HEK293T (cell line): ENCODE measurements at regions not wholly inside any gene's neighbourhood (a gene's known extent, or its start where the extent isn't known, plus 50 kb on each side); places are given as distances from the start of the nearest gene placed in this dataset.

Source experiments
- ARNT ChIP-seq: fragments of 450-650 bp; IDR thresholded peaks from 2 replicates; pipeline ENCODE4 v1.6.1; 2017; ENCODE audit warnings: mild to moderate bottlenecking
- BHLHE40 ChIP-seq: fragments of 450-650 bp; IDR thresholded peaks from 2 replicates; pipeline ENCODE4 v1.6.1; 2016; ENCODE audit warnings: mild to moderate bottlenecking, moderate library complexity, borderline replicate concordance
- FOXM1 ChIP-seq: fragments of 450-650 bp; IDR thresholded peaks from 2 replicates; pipeline ENCODE4 v1.6.1; 2017; ENCODE audit warnings: mild to moderate bottlenecking, borderline replicate concordance
- LEF1 ChIP-seq: fragments of 450-650 bp; IDR thresholded peaks from 2 replicates; pipeline ENCODE4 v1.6.1; 2017; ENCODE audit warnings: mild to moderate bottlenecking, borderline replicate concordance
- NFRKB ChIP-seq: fragments of 450-650 bp; IDR thresholded peaks from 2 replicates; pipeline ENCODE4 v1.6.1; 2016; ENCODE audit warnings: mild to moderate bottlenecking, moderate library complexity
- ZNF384 ChIP-seq: fragments of 450-650 bp; IDR thresholded peaks from 2 replicates; pipeline ENCODE4 v1.6.1; 2016
- TF ChIP-seq, protein P1 (sequence below): fragments of 450-650 bp; IDR thresholded peaks from 2 replicates; pipeline ENCODE4 v1.6.1; 2016

DNA sequence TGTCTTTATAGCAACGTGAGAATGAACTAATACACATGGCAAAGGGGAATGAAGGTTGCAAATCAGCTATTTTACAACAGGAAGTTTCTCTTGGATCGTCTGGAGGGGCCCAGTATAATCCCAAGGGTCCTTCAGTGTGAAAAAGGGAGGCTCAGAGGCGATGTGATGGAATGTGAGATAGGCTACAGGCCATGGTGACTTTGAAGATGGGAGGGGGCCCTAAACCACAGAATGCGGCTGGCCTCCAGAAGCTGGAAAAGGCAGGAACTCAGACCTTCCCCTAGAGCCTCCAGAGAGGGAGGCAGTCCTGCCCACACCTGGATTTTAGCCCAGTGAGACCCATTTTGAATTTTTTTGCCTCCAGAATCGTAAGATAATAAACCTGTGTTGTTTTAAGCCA lies 69.4 kb upstream of the PGM2 start:
- TF ChIP-seq ZNF384: no peak
- no peak for TF ChIP-seq BHLHE40
- TF ChIP-seq LEF1: no peak
- TF ChIP-seq FOXM1: no peak
- TF ChIP-seq NFRKB: no peak
- TF ChIP-seq ARNT: no peak
- TF ChIP-seq, protein P1, sequence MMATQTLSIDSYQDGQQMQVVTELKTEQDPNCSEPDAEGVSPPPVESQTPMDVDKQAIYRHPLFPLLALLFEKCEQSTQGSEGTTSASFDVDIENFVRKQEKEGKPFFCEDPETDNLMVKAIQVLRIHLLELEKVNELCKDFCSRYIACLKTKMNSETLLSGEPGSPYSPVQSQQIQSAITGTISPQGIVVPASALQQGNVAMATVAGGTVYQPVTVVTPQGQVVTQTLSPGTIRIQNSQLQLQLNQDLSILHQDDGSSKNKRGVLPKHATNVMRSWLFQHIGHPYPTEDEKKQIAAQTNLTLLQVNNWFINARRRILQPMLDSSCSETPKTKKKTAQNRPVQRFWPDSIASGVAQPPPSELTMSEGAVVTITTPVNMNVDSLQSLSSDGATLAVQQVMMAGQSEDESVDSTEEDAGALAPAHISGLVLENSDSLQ: no peak
